ENCODE measurements at regions not wholly inside any gene's neighbourhood (a gene's known extent, or its start where the extent isn't known, plus 50 kb on each side); places are given as distances from the start of the nearest gene placed in this dataset.
"Not testable (repeated sequence)": the region's sequence is repeated elsewhere in the genome, so short reads cannot be mapped to it uniquely, and the experiment has no call there.

- no peak overlapping the region for H3K4me3 ChIP-seq
- H3K4me1 ChIP-seq: no peaks in the 10 kb centered on the region
- H3K9me3 ChIP-seq: no peaks in the 10 kb centered on the region
- H3K27me3 ChIP-seq: no peaks in the 10 kb centered on the region
- no peak for DNase-seq
- intact Hi-C loops (cut with DNase I; ENCODE audit: low total_unique reads): no loop called here
- H3K27ac ChIP-seq: no peak overlapping the region
- H3K36me3 ChIP-seq: no peaks in the 10 kb centered on the region
- TF ChIP-seq, protein P1, sequence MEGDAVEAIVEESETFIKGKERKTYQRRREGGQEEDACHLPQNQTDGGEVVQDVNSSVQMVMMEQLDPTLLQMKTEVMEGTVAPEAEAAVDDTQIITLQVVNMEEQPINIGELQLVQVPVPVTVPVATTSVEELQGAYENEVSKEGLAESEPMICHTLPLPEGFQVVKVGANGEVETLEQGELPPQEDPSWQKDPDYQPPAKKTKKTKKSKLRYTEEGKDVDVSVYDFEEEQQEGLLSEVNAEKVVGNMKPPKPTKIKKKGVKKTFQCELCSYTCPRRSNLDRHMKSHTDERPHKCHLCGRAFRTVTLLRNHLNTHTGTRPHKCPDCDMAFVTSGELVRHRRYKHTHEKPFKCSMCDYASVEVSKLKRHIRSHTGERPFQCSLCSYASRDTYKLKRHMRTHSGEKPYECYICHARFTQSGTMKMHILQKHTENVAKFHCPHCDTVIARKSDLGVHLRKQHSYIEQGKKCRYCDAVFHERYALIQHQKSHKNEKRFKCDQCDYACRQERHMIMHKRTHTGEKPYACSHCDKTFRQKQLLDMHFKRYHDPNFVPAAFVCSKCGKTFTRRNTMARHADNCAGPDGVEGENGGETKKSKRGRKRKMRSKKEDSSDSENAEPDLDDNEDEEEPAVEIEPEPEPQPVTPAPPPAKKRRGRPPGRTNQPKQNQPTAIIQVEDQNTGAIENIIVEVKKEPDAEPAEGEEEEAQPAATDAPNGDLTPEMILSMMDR (IDR thresholded peaks at IDR 0.05): no peak
- TF ChIP-seq POLR2A (IDR thresholded peaks at IDR 0.05): no peak
These were observed 260.1 kb downstream of the COL4A1 start for GRCh38 chr13:110046811-110047210.

GRCh38 chr13:110045919-110046318 lies 259.5 kb upstream of the IRS2 start:
- intact Hi-C loops (cut with DNase I; ENCODE audit: low total_unique reads): no loop called here
- TF ChIP-seq, protein P1 (IDR thresholded peaks at IDR 0.05): no peak
- no peak for TF ChIP-seq POLR2A (IDR thresholded peaks at IDR 0.05)
- Histone ChIP-seq H3K4me3 (no peak overlapping the region), H3K4me1 (no peaks in the 10 kb centered on the region), H3K9me3 (no peaks in the 10 kb centered on the region), H3K27me3 (no peaks in the 10 kb centered on the region), H3K36me3 (no peaks in the 10 kb centered on the region), H3K27ac (no peak overlapping the region)
- no peak for DNase-seq

DNA sequence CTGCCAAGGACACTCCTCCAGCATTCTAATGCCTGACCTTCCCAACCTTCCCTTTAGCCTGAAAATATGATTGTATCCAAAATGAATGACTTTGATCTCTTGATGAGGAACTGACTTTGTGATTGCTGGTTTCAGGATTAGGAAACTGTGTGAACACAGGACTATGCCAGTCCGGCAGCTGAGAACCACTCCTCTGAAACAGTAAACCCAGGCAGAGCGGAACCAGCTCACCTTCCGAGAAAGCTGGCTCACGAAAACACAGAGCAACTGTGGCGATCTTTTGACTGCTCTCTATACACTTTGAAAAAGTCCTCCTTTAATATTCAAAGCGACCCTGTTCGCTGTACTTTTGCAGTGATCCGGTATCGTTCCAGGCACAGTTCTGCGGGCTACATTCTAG lies 258.8 kb upstream of the IRS2 start:
- H3K4me1 ChIP-seq: no peaks in the 10 kb centered on the region
- H3K36me3 ChIP-seq: no peaks in the 10 kb centered on the region
- H3K9me3 ChIP-seq: no peaks in the 10 kb centered on the region
- no peaks in the 10 kb centered on the region for H3K27me3 ChIP-seq
- H3K4me3 ChIP-seq: no peak overlapping the region
- no peak for DNase-seq
- intact Hi-C loops (cut with DNase I; ENCODE audit: low total_unique reads): no loop called here
- TF ChIP-seq, protein P1 (IDR thresholded peaks at IDR 0.05): no peak
- no peak for TF ChIP-seq POLR2A (IDR thresholded peaks at IDR 0.05)
- no peak overlapping the region for H3K27ac ChIP-seq

DNA sequence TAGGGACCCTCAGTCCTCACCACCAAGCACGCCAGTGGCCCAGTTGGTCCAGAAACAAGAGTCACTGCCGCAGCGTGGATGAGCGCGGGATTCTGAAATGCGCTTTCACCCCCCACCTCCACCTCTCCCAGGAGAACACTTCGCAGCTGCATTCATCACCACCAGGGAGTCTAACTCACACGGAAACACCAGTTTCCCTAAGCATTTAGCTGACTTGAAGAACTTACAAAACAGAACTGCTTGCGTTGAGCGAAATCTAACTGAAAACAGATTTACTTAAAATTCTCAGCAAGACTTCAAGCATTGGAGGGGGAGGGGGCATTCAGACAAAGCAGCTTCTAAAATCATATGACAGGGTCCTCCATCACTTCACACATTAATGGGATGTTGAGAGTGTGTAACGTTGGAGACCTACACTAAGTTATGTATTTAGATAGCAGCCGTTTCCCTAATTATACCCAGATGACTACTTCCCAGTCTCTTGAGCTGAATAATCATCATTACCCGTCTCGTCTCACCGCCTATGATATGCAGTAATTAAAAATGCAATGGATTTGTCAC lies 258.2 kb upstream of the IRS2 start:
- TF ChIP-seq POLR2A (IDR thresholded peaks at IDR 0.05): no peak
- TF ChIP-seq, protein P1 (IDR thresholded peaks at IDR 0.05): no peak
- H3K4me1 ChIP-seq: no peaks in the 10 kb centered on the region
- no peak overlapping the region for H3K27ac ChIP-seq
- H3K36me3 ChIP-seq: no peaks in the 10 kb centered on the region
- no peak overlapping the region for H3K4me3 ChIP-seq
- H3K9me3 ChIP-seq: no peaks in the 10 kb centered on the region
- intact Hi-C loops (cut with DNase I; ENCODE audit: low total_unique reads): no loop called here
- no peaks in the 10 kb centered on the region for H3K27me3 ChIP-seq
- DNase-seq: no peak

DNA sequence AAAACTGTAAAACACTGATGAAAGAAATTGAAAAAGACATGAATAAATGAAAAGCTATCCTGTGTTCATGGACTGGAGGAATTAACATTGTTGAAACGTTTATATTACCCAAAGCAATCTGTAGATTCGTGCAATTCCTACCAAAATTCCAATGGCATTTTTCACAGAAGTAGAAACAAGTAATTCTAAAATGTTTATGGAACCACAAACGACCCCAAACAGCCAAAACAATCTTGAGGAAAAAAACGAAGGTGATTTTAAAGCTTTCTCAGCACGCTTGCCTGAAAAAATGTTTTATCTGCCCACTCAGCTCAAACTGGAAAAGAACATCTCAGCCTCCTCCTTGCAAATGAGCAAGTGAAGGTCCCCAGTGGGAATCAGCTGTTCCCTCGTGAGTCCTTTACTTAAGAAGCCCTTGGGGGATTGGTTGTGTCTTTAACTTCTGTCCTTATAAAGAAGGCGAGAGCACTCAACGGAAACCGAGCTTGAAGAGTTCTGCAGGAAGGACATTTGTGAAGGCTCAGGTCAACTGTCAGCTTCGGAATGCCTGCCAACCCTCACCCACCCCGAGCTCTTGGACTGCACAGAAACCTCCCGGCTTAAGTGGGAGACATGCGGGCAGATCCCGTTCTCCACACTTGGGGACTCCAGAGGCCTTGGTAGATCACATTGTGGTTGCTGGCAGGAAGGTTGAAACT lies 256.0 kb upstream of the IRS2 start:
- TF ChIP-seq POLR2A (IDR thresholded peaks at IDR 0.05): no peak
- TF ChIP-seq, protein P1 (IDR thresholded peaks at IDR 0.05): no peak
- no peak overlapping the region for H3K4me3 ChIP-seq
- no peak overlapping the region for H3K27ac ChIP-seq
- H3K36me3 ChIP-seq: no peaks in the 10 kb centered on the region
- H3K4me1 ChIP-seq: no peaks in the 10 kb centered on the region
- intact Hi-C loops (cut with DNase I; ENCODE audit: low total_unique reads): no loop called here
- H3K27me3 ChIP-seq: no peaks in the 10 kb centered on the region
- no peaks in the 10 kb centered on the region for H3K9me3 ChIP-seq
- no peak for DNase-seq

GRCh38 chr13:110041638-110042037 lies 255.3 kb upstream of the IRS2 start:
- H3K36me3 ChIP-seq; intact Hi-C loops (cut with DNase I; ENCODE audit: low total_unique reads); H3K4me1 ChIP-seq; H3K9me3 ChIP-seq; H3K27me3 ChIP-seq; H3K4me3 ChIP-seq; DNase-seq; H3K27ac ChIP-seq: not testable (repeated sequence)

Data from uterus (tissue), 3 donors.